ENCODE measurements at regions not wholly inside any gene's neighbourhood (a gene's known extent, or its start where the extent isn't known, plus 50 kb on each side); places are given as distances from the start of the nearest gene placed in this dataset.
"Not testable (repeated sequence)": the region's sequence is repeated elsewhere in the genome, so short reads cannot be mapped to it uniquely, and the experiment has no call there.

DNA sequence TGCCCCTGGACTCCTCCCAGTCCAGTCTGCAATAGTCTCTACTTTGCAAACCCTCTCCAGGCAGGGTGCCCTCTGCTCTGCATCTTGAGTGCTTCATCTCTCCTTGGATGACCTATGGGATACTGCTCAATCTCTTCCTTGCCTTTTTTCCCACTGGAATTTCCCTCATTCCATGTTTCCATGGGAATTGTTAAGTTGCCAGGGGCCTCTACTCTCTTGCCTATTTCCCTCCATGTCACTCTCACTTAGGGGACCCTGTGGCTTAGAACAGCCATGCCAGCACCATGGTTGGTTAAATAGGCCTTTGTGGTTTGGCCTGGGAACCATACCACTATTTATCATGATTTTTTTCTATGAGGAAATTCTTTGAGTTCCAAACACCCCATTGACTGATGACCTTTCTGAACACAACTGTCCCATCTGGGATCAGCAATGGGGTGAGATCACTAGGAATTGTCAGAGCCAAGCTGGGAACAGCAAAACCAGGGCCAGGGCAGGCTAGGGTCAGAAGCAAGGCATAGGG, 91.4 kb upstream of the RBMS1 start:
- no peak for DNase-seq

DNA sequence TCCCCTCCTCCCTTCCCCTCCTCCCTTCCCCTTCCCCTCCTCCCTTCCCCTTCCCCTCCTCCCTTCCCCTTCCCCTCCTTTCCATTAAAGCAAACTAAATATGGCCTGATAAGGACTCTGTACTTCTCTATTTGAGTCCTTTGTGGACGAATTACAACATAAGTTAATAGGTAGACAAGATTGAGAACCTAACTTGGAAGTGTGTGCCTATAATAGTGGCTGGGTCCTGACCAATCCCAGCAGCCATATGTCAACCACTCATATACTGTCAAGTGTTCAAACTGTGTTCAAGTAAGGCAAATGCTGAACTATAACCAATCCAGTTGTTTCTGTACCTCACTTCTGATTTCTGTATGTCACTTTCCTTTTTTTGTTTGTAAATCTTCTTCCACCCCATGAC, 97.1 kb upstream of the RBMS1 start:
- DNase-seq = no peak

GRCh38 chr2:160592401-160592800, 98.8 kb upstream of the RBMS1 start:
- DNase-seq = no peak

GRCh38 chr2:160592993-160593392, 99.4 kb upstream of the RBMS1 start:
- DNase-seq = no peak

- no peak for DNase-seq
These were observed 102.8 kb upstream of the RBMS1 start for GRCh38 chr2:160596441-160596840.

GRCh38 chr2:160600437-160600836, 106.8 kb upstream of the RBMS1 start:
- DNase-seq = not testable (repeated sequence)

- no peak for DNase-seq
These were observed 108.5 kb upstream of the RBMS1 start for GRCh38 chr2:160602073-160602472.

GRCh38 chr2:160603771-160604510, 110.3 kb upstream of the RBMS1 start:
- DNase-seq = no peak

GRCh38 chr2:160606341-160606740, 112.7 kb upstream of the RBMS1 start:
- no peak for DNase-seq

DNA sequence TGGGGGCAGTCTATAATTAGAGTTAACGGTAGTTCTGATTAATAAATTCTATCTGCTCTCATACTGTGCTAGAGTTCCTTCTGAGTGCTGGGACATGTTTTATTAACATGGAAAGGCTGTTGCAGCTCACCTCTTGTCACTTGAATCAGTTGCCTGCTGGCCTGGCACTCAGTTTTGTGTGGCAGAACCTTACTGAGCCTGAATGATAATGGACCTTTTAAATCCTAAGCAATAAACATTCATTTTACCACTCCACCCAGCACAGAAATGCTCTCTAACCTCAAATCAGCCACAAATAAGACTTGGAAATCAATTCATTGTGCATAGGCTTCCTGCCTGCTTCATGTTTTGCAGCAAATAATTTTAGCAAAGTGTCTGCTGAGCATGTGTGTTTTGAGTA, 115.0 kb upstream of the RBMS1 start:
- DNase-seq = no peak

GRCh38 chr2:160609346-160609745, 115.7 kb upstream of the RBMS1 start:
- DNase-seq = no peak

GRCh38 chr2:160610041-160610440, 116.4 kb upstream of the RBMS1 start:
- no peak for DNase-seq

- no peak for DNase-seq
These were observed 118.8 kb upstream of the RBMS1 start for GRCh38 chr2:160612266-160612856.

DNA sequence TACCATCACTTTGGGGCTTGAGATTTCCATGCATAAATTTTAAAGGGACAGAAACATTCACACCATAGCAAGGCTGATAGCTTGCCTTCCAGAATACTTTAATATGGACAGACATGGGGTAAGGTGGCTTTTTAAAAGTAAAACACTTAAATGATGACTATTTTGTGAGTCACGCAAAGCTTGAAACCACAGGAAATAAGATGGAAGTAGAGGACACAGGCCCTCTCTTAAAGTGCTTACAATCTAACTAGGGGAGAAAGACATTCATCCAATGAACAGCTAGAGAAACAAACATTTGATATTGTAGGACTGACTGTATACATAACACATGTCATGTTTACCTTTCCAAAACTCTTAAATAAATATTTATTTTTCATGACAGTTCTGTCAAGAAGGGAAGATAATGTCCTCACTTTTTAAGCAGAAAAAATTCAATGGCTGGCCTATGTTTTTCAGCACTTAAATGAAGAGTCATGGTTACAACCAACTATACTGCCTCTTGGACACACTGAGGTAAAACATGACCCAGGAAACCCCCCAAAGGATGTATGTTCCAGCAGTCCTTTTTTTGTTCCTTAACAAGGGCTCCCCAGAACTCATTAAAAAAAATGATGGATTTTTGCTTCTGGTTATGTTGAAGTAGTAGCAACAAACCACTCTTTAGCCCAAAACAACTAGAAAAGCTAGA, 120.0 kb upstream of the RBMS1 start:
- DNase-seq = no peak

- DNase-seq = no peak
These were observed 120.8 kb upstream of the RBMS1 start for GRCh38 chr2:160614391-160614790.

- no peak for DNase-seq
These were observed 122.1 kb upstream of the RBMS1 start for GRCh38 chr2:160615706-160616105.

DNA sequence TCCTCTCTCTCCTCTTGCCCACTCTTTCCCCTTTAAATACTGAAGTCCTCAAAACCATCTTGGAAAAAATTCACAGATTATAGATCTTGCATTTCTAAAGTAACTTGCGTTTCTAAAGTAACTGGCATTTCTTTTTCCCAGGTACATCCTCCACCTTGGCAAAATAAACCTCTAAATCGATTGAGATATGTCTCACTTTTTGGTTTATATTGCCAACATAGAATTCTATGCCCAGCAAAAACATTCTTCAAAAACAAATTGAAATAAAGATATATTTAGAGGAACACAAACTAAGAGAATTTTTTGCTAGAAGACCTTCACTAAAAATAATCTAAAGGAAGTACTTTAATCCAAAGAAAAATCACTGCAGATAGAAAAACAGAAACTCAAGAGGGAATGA, 122.5 kb upstream of the RBMS1 start:
- DNase-seq = no peak

DNA sequence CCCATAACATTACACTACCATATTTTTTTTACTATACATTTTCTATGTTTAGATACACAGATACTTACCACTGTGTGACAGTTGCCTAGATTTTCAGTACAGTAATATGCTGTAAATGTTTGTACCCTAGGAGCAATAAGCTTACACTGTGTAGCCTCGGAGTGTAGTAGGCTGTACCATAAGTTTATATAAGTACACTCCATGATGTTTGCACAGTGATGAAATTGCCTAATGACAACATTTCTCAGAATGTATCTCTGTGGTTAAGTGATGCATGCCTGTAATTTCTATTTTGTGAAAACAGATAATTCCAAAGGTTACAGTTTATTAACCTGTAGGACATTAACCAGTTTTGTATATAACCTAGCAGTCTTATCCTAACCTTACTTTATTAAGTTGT, 128.1 kb upstream of the RBMS1 start:
- DNase-seq = no peak

GRCh38 chr2:160628020-160628637, 134.5 kb upstream of the RBMS1 start:
- not testable (repeated sequence) for DNase-seq

DNA sequence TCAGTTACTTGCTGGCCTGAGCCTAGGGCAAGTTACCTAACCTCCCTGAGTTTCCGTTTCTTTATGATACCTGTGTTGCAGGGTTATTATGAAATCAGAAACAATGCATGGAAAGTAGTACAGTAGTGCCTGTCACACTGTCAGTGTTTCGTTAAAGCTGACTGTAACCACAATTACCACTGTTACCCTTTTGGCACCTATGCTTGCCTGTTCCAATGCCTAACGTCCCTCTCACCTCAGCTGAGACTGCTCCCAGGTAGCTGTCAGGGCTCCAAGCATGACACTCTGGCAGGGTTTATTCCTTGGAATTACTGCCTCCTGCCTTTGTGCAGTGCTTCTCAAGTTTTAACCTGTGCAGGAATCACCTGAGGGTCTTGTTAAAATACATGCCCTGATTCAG, 135.2 kb upstream of the RBMS1 start:
- DNase-seq = no peak

DNA sequence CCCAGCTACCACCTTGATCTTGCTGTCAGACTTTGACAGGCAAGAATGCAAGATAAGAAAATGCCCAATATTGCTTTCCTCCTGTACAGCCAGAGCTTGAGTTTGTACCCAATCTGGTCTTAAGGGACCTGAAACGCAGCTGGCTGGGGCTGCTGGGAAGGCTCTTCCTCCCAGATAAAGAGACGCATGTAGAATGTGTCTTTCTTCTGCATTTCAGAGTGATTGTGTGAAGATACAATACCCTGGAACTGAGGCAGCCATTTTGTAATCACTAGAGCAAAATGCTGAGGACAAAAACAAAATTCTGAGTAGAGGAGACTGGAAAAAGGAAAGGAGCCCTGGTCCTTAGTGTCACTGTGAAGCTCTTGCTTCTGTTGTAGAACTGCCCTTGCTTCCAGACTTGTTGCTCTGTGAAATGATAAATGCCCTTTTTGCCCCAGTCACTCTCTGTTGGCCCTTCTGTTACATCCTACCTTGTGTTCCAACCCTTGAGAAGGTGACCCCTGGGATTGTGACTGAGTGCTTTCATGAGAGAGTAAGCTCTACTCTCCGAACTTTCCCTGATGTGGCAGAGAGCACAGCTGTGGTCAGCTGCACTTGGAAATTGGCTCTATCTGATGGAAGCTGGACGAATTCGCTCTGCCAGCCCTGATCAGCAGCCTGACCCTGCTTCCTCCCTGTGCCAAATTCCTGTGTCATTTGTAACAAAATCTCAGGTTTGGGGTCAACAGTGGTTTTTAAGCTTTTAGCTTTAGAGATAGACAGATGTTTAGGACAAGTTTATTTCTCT, 137.4 kb upstream of the RBMS1 start:
- no peak for DNase-seq

- no peak for DNase-seq
These were observed 138.7 kb upstream of the RBMS1 start for GRCh38 chr2:160632084-160632975.
